HCT116 (cell line): ENCODE measurements at regions not wholly inside any gene's neighbourhood (a gene's known extent, or its start where the extent isn't known, plus 50 kb on each side); places are given as distances from the start of the nearest gene placed in this dataset.

ENCODE experiments used
- ATAC-seq: fragments of 200-7000 bp; cut with Tn5 transposase; 2 replicates; pipeline ENCODE4 v1.9.1; 2020; ENCODE audit warnings: mild to moderate bottlenecking, moderate library complexity
- BruUV-seq: library from RNA; stranded (reverse); fragments of 400-500 nt; replicated peaks from 2 replicates; lab custom pipeline; 2021; lab: Mats Ljungman, UMichigan
- CTCF ChIA-PET: fragments of 300-600 bp; sonication (Branson Sonifier 250); formaldehyde crosslinking; loops from one replicate; lab custom pipeline; 2021; ENCODE audit warnings: antibody characterized with exemption; lab: Charles Lee
- POLR2A ChIA-PET: fragments of 300-600, 350-600 bp; sonication (Branson Sonifier 250); formaldehyde crosslinking; loops from one replicate; lab custom pipeline; 2021; ENCODE audit warnings: antibody characterized with exemption; lab: Charles Lee
- RAD21 ChIA-PET, 2 experiments: fragments of 300-600 bp; sonication (Branson Sonifier 250); formaldehyde crosslinking; loops; one replicate each; lab custom pipeline; 2023; ENCODE audit warnings: low total read pairs in 2 of 2; ENCODE audit not compliant: uncharacterized antibody in 2 of 2, unreplicated experiment in 2 of 2, low non-redundant PET in 1 of 2; lab: Charles Lee
- DNase-seq: peaks from one replicate; pipeline ENCODE4 v3.0.0-alpha.2; 2010; ENCODE audit warnings: low read depth, low spot score
- H2AFZ ChIP-seq: fragments of 200-600 bp; shearing (Covaris generic), sonication (generic); 2 replicates; pipeline ENCODE4 v1.6.1; 2017; ENCODE audit warnings: low read depth, mixed run types, mixed read lengths, antibody characterized with exemption, low read length; ENCODE audit not compliant: poor library complexity, severe bottlenecking
- H3K27ac ChIP-seq: 2 replicates; pipeline ENCODE4 v1.5.1; 2012; ENCODE audit warnings: low read depth, low read length
- H3K27me3 ChIP-seq: fragments of 200-600 bp; sonication (generic); 2 replicates; pipeline ENCODE4 v1.6.1; 2016; ENCODE audit warnings: mixed run types, low read length, mixed read lengths; ENCODE audit not compliant: insufficient read depth
- H3K36me3 ChIP-seq, 2 experiments: fragments of 200-500 bp in 1 of 2; fragments of 200-600 bp in 1 of 2; sonication (Bioruptor generic) in 1 of 2; sonication (generic) in 1 of 2; 2 replicates each; pipeline versions ENCODE4 v1.5.1 to v1.6.1; 2014 to 2016; ENCODE audit warnings: low read length in 2 of 2, inconsistent platforms in 1 of 2, mixed read lengths in 1 of 2, mixed run types in 1 of 2; ENCODE audit not compliant: insufficient read depth in 2 of 2, control insufficient read depth in 1 of 2
- H3K4me1 ChIP-seq, 2 experiments: fragments of 200-600 bp in 1 of 2; sonication (generic) in 1 of 2; 2 replicates each; pipeline versions ENCODE4 v1.5.1 to v1.6.1; 2012 to 2017; ENCODE audit warnings: low read length in 2 of 2, inconsistent platforms in 1 of 2, mild to moderate bottlenecking in 1 of 2, mixed read lengths in 1 of 2, mixed run types in 1 of 2, moderate library complexity in 1 of 2; ENCODE audit not compliant: insufficient read depth in 2 of 2, control insufficient read depth in 1 of 2
- H3K4me2 ChIP-seq: fragments of 200-600 bp; sonication (generic); 2 replicates; pipeline ENCODE4 v1.6.1; 2017; ENCODE audit warnings: mixed run types, low read length, mixed read lengths
- H3K4me3 ChIP-seq, 2 experiments: fragments of 200-600 bp in 1 of 2; sonication (generic) in 1 of 2; replicated peaks in 1 of 2; 2 replicates each; pipeline ENCODE4 v1.5.1; 2011 to 2016; ENCODE audit warnings: low read length in 2 of 2, control low read depth in 1 of 2, low read depth in 1 of 2, mild to moderate bottlenecking in 1 of 2, mixed read lengths in 1 of 2, mixed run types in 1 of 2
- H3K79me2 ChIP-seq: fragments of 200-600 bp; sonication (generic); 2 replicates; pipeline ENCODE4 v1.6.1; 2017; ENCODE audit warnings: mild to moderate bottlenecking, mixed run types, low read length, moderate library complexity, mixed read lengths; ENCODE audit not compliant: insufficient read depth
- H3K9ac ChIP-seq: fragments of 200-600 bp; sonication (generic); 2 replicates; pipeline ENCODE4 v1.6.1; 2016; ENCODE audit warnings: low read length, mixed read lengths
- H3K9me2 ChIP-seq: fragments of 200-600 bp; sonication (generic), shearing (Covaris generic); 2 replicates; pipeline ENCODE4 v1.6.1; 2017; ENCODE audit warnings: mixed run types, mild to moderate bottlenecking, moderate library complexity; ENCODE audit not compliant: insufficient read depth
- H3K9me3 ChIP-seq, 2 experiments: fragments of 200-500 bp in 1 of 2; fragments of 200-600 bp in 1 of 2; sonication (Bioruptor generic) in 1 of 2; sonication (generic) in 1 of 2; 2 replicates each; pipeline ENCODE4 v1.6.1; 2014 to 2017; ENCODE audit warnings: low read length in 2 of 2, mixed read lengths in 2 of 2, inconsistent platforms in 1 of 2, low read depth in 1 of 2, mild to moderate bottlenecking in 1 of 2, mixed run types in 1 of 2, moderate library complexity in 1 of 2; ENCODE audit not compliant: control insufficient read depth in 1 of 2, insufficient read depth in 1 of 2
- H4K20me1 ChIP-seq: fragments of 200-600 bp; sonication (generic), shearing (Covaris generic); 2 replicates; pipeline ENCODE4 v1.6.1; 2017; ENCODE audit warnings: mixed run types, mild to moderate bottlenecking, moderate library complexity; ENCODE audit not compliant: insufficient read depth
- ATF3 ChIP-seq: IDR thresholded peaks from 2 replicates; pipeline ENCODE4 v1.6.1; 2012
- CEBPB ChIP-seq: IDR thresholded peaks from 2 replicates; pipeline ENCODE4 v1.6.1; 2012; ENCODE audit warnings: low read depth
- EGR1 ChIP-seq: IDR thresholded peaks from 2 replicates; pipeline ENCODE4 v1.6.1; 2012; ENCODE audit warnings: low read depth
- ELF1 ChIP-seq: IDR thresholded peaks from 2 replicates; pipeline ENCODE4 v1.6.1; 2012; ENCODE audit warnings: low read depth, borderline replicate concordance
- EZH2 ChIP-seq: fragments of 200-600 bp; sonication (generic); IDR thresholded peaks from 2 replicates; pipeline ENCODE4 v1.6.1; 2017; ENCODE audit warnings: antibody characterized with exemption, mixed run types
- EZH2phosphoT487 ChIP-seq: fragments of 200-600 bp; IDR thresholded peaks from 2 replicates; pipeline ENCODE4 v1.6.1; 2018; ENCODE audit warnings: antibody characterized with exemption, borderline replicate concordance
- FOSL1 ChIP-seq: IDR thresholded peaks from 2 replicates; pipeline ENCODE4 v1.6.1; 2012; ENCODE audit warnings: low read depth
- JUND ChIP-seq: IDR thresholded peaks from 2 replicates; pipeline ENCODE4 v1.6.1; 2012
- MAX ChIP-seq: IDR thresholded peaks from 2 replicates; pipeline ENCODE4 v1.6.1; 2012
- POLR2A ChIP-seq: IDR thresholded peaks from 2 replicates; pipeline ENCODE4 v1.7.0; 2011; ENCODE audit warnings: borderline replicate concordance; ENCODE audit not compliant: insufficient read depth, insufficient read length; ENCODE audit errors: extremely low read depth
- POLR2AphosphoS5 ChIP-seq: IDR thresholded peaks from 2 replicates; pipeline ENCODE4 v1.6.1; 2011; ENCODE audit warnings: mild to moderate bottlenecking, low read depth, low read length, moderate library complexity
- SIN3A ChIP-seq: IDR thresholded peaks from 2 replicates; pipeline ENCODE4 v1.6.1; 2012; ENCODE audit warnings: low read depth
- SP1 ChIP-seq: IDR thresholded peaks from 2 replicates; pipeline ENCODE4 v1.6.1; 2012; ENCODE audit warnings: low read depth
- SRF ChIP-seq: IDR thresholded peaks from 2 replicates; pipeline ENCODE4 v1.6.1; 2012; ENCODE audit warnings: low read depth
- TCF7L2 ChIP-seq: IDR thresholded peaks from 2 replicates; pipeline ENCODE4 v1.7.0; 2011; ENCODE audit warnings: borderline replicate concordance, inconsistent platforms; ENCODE audit not compliant: insufficient read depth, insufficient read length; ENCODE audit errors: extremely low read depth
- YY1 ChIP-seq: IDR thresholded peaks from 2 replicates; pipeline ENCODE4 v1.6.1; 2011; ENCODE audit warnings: low read length, low read depth, moderate library complexity, mild to moderate bottlenecking; ENCODE audit not compliant: insufficient replicate concordance; ENCODE audit errors: extremely low read depth
- ZFX ChIP-seq: fragments of 450-650 bp; IDR thresholded peaks from 2 replicates; pipeline ENCODE4 v1.6.1; 2017
- intact Hi-C: fragments of 100-400 bp; cut with micrococcal nuclease; formaldehyde crosslinking; loops from 2 replicates; pipeline ENCODE4 v1.10.0; 2022

GRCh38 chr16:61596655-61597054 lies 439.6 kb downstream of the CDH8 start:
- H3K4me1 ChIP-seq, result no peaks in the 10 kb centered on the region
- no peaks in the 10 kb centered on the region for H4K20me1 ChIP-seq
- no peak overlapping the region for H3K4me2 ChIP-seq
- no peaks in the 10 kb centered on the region for H3K27me3 ChIP-seq
- intact Hi-C loops, result no loop called here
- no peaks in the 10 kb centered on the region for H3K79me2 ChIP-seq
- ChIA-PET CTCF (no interaction called here), RAD21 (no interaction called here), POLR2A (no interaction called here)
- no peak overlapping the region for H3K9ac ChIP-seq
- no peak overlapping the region for H3K27ac ChIP-seq
- no peak for TF ChIP-seq ZFX
- no peak for TF ChIP-seq EZH2phosphoT487
- TF ChIP-seq JUND, result no peak
- no peak for TF ChIP-seq CEBPB
- TF ChIP-seq POLR2A, result no peak
- no peak for TF ChIP-seq SIN3A
- TF ChIP-seq TCF7L2, result no peak
- no peak for TF ChIP-seq YY1
- no peak for TF ChIP-seq FOSL1
- no peak for TF ChIP-seq SRF
- no peak overlapping the region for H2AFZ ChIP-seq
- H3K9me3 ChIP-seq, result peaks cover 0 to 9% of the 10 kb centered on the region in 2 experiments; a peak in 2 of 4 replicates
- BruUV-seq, result no TSS peak
- H3K36me3 ChIP-seq, result no peaks in the 10 kb centered on the region
- no peak overlapping the region for H3K4me3 ChIP-seq
- H3K9me2 ChIP-seq, result no peaks in the 10 kb centered on the region
- no peak for DNase-seq
- no peak for ATAC-seq

- H3K4me1 ChIP-seq, result no peaks in the 10 kb centered on the region
- no peaks in the 10 kb centered on the region for H3K9me2 ChIP-seq
- no peak overlapping the region for H3K4me2 ChIP-seq
- no peak for DNase-seq
- no peaks in the 10 kb centered on the region for H3K79me2 ChIP-seq
- intact Hi-C loops, result no loop called here
- no peak overlapping the region for H3K27ac ChIP-seq
- no peak overlapping the region for H3K9ac ChIP-seq
- peaks cover 3 to 6% of the 10 kb centered on the region in 2 experiments; a peak in 2 of 4 replicates for H3K9me3 ChIP-seq
- no peak overlapping the region for H3K4me3 ChIP-seq
- ChIA-PET CTCF (no interaction called here), RAD21 (no interaction called here), POLR2A (no interaction called here)
- ATAC-seq, result no peak
- no peaks in the 10 kb centered on the region for H3K36me3 ChIP-seq
- no peaks in the 10 kb centered on the region for H4K20me1 ChIP-seq
- H2AFZ ChIP-seq, result no peak overlapping the region
- TF ChIP-seq SIN3A, result no peak
- TF ChIP-seq ATF3, result no peak
- TF ChIP-seq JUND, result no peak
- TF ChIP-seq EGR1, result no peak
- no peak for TF ChIP-seq SP1
- TF ChIP-seq EZH2, result no peak
- TF ChIP-seq MAX, result no peak
- no peak for TF ChIP-seq TCF7L2
- TF ChIP-seq SRF, result no peak
- no peak for TF ChIP-seq EZH2phosphoT487
- TF ChIP-seq ZFX, result no peak
- no peak for TF ChIP-seq YY1
- no peak for TF ChIP-seq POLR2AphosphoS5
- TF ChIP-seq ELF1, result no peak
- no TSS peak for BruUV-seq
- H3K27me3 ChIP-seq, result no peaks in the 10 kb centered on the region
Observed at GRCh38 chr16:61595605-61596004, 440.6 kb downstream of the CDH8 start.
